DND-41 (cell line): ENCODE measurements at regions not wholly inside any gene's neighbourhood (a gene's known extent, or its start where the extent isn't known, plus 50 kb on each side); places are given as distances from the start of the nearest gene placed in this dataset.

Experiments used
- CTCF ChIP-seq: IDR thresholded peaks from 2 replicates; pipeline ENCODE4 v1.5.1; 2012; ENCODE audit warnings: borderline replicate concordance, low read length, moderate library complexity, mild to moderate bottlenecking; ENCODE audit not compliant: poor library complexity, severe bottlenecking; ENCODE audit errors: extremely low read depth
- EZH2 ChIP-seq: IDR thresholded peaks from 3 replicates; pipeline ENCODE4 v1.6.1; 2012; ENCODE audit warnings: borderline replicate concordance, low read depth, mild to moderate bottlenecking, moderate library complexity, low read length, inconsistent platforms; ENCODE audit not compliant: severe bottlenecking

- TF ChIP-seq CTCF (no peak), EZH2 (no peak)
Measured at GRCh38 chr2:34115076-34115475, 516.0 kb upstream of the FAM98A start.
